ENCODE measurements at regions not wholly inside any gene's neighbourhood (a gene's known extent, or its start where the extent isn't known, plus 50 kb on each side); places are given as distances from the start of the nearest gene placed in this dataset.

- H4K20me1 ChIP-seq (ENCODE audit: control insufficient read depth, extremely low read depth, insufficient read depth, low read length) = no peaks in the 10 kb centered on the region
- H2AFZ ChIP-seq (ENCODE audit: control insufficient read depth, low read length) = no peak overlapping the region
- no peaks in the 10 kb centered on the region for H3K4me1 ChIP-seq (ENCODE audit: control insufficient read depth, extremely low read depth, insufficient read depth, low read length)
- no peak overlapping the region for H3K9ac ChIP-seq (ENCODE audit: control insufficient read depth, extremely low read depth, insufficient read depth, low read length)
- H3K9me3 ChIP-seq (ENCODE audit: control insufficient read depth, low read depth, low read length) = no peaks in the 10 kb centered on the region
- H3K27ac ChIP-seq (ENCODE audit: control insufficient read depth, insufficient read depth, low read length) = no peak overlapping the region
- no peaks in the 10 kb centered on the region for H3K27me3 ChIP-seq (ENCODE audit: control insufficient read depth, extremely low read depth, insufficient read depth, low read length)
- TF ChIP-seq, protein P1, sequence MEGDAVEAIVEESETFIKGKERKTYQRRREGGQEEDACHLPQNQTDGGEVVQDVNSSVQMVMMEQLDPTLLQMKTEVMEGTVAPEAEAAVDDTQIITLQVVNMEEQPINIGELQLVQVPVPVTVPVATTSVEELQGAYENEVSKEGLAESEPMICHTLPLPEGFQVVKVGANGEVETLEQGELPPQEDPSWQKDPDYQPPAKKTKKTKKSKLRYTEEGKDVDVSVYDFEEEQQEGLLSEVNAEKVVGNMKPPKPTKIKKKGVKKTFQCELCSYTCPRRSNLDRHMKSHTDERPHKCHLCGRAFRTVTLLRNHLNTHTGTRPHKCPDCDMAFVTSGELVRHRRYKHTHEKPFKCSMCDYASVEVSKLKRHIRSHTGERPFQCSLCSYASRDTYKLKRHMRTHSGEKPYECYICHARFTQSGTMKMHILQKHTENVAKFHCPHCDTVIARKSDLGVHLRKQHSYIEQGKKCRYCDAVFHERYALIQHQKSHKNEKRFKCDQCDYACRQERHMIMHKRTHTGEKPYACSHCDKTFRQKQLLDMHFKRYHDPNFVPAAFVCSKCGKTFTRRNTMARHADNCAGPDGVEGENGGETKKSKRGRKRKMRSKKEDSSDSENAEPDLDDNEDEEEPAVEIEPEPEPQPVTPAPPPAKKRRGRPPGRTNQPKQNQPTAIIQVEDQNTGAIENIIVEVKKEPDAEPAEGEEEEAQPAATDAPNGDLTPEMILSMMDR (optimal IDR thresholded peaks at IDR 0.05 in 1 of 3, IDR thresholded peaks at IDR 0.05 in 1 of 3, conservative IDR thresholded peaks at IDR 0.05 in 1 of 3; ENCODE audit: extremely low read depth in 1 of 3, insufficient read depth in 2 of 3, low read length in 3 of 3) = no peak
- no peak for TF ChIP-seq EZH2 (IDR thresholded peaks at IDR 0.05; ENCODE audit: low read length)
- H3K79me2 ChIP-seq (ENCODE audit: control insufficient read depth, insufficient read depth, low read length) = no peaks in the 10 kb centered on the region
- dilution Hi-C loops (cut with MboI; ENCODE audit: extremely low pct_ligation_motif_present, low sequenced_read_pairs) = no loop called here
- DNase-seq (ENCODE audit: low read depth, low spot score) (no peak), FAIRE-seq (no peak)
- no peak overlapping the region for H3K4me2 ChIP-seq (ENCODE audit: control insufficient read depth, extremely low read depth, insufficient read depth, low read depth, low read length)
- no peaks in the 10 kb centered on the region for H3K36me3 ChIP-seq (ENCODE audit: control insufficient read depth in 2 of 2, extremely low read depth in 1 of 2, insufficient read depth in 2 of 2, low read length in 2 of 2)
- no peaks in the 10 kb centered on the region for H3K9me1 ChIP-seq (ENCODE audit: control insufficient read depth, extremely low read depth, insufficient read depth, low read length)
- H3K4me3 ChIP-seq (ENCODE audit: control insufficient read depth in 2 of 3, extremely low read depth in 1 of 3, insufficient read depth in 2 of 3, low read depth in 1 of 3, low read length in 3 of 3) = no peak overlapping the region
Observed at GRCh38 chrX:124606724-124607123, 260.4 kb downstream of the SH2D1A start.

DNA sequence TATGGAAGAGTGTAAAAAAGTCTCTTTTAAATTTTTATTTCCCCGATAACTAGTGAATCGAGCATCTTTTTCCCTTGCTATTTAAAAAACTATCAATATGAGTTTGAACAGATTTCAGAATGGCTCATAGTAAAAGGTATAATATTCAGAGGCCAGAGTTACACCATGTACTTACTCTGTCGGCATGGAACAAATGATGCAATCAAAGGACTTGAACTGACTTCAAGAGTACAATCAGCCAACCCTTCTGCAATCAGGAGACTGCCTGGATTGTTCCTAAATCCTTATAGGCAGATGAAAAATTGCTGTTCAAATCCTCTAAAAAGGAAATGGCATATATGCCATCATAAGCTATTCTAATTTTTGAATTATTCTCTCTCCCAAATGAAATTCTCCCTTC is 273.3 kb downstream of the SH2D1A start:
- Histone ChIP-seq H3K4me3 (ENCODE audit: control insufficient read depth in 2 of 3, extremely low read depth in 1 of 3, insufficient read depth in 2 of 3, low read depth in 1 of 3, low read length in 3 of 3) (no peak overlapping the region), H3K79me2 (ENCODE audit: control insufficient read depth, insufficient read depth, low read length) (no peaks in the 10 kb centered on the region), H4K20me1 (ENCODE audit: control insufficient read depth, extremely low read depth, insufficient read depth, low read length) (no peaks in the 10 kb centered on the region), H2AFZ (ENCODE audit: control insufficient read depth, low read length) (no peak overlapping the region), H3K9me1 (ENCODE audit: control insufficient read depth, extremely low read depth, insufficient read depth, low read length) (no peaks in the 10 kb centered on the region), H3K27me3 (ENCODE audit: control insufficient read depth, extremely low read depth, insufficient read depth, low read length) (no peaks in the 10 kb centered on the region), H3K9me3 (ENCODE audit: control insufficient read depth, low read depth, low read length) (no peaks in the 10 kb centered on the region), H3K36me3 (ENCODE audit: control insufficient read depth in 2 of 2, extremely low read depth in 1 of 2, insufficient read depth in 2 of 2, low read length in 2 of 2) (no peaks in the 10 kb centered on the region), H3K4me1 (ENCODE audit: control insufficient read depth, extremely low read depth, insufficient read depth, low read length) (no peaks in the 10 kb centered on the region), H3K27ac (ENCODE audit: control insufficient read depth, insufficient read depth, low read length) (no peak overlapping the region), H3K4me2 (ENCODE audit: control insufficient read depth, extremely low read depth, insufficient read depth, low read depth, low read length) (no peak overlapping the region), H3K9ac (ENCODE audit: control insufficient read depth, extremely low read depth, insufficient read depth, low read length) (no peak overlapping the region)
- DNase-seq (ENCODE audit: low read depth, low spot score) = no peak
- dilution Hi-C loops (cut with MboI; ENCODE audit: extremely low pct_ligation_motif_present, low sequenced_read_pairs) = no loop called here
- no peak for FAIRE-seq
- no peak for TF ChIP-seq EZH2 (IDR thresholded peaks at IDR 0.05; ENCODE audit: low read length)
- TF ChIP-seq, protein P1 (optimal IDR thresholded peaks at IDR 0.05 in 1 of 3, IDR thresholded peaks at IDR 0.05 in 1 of 3, conservative IDR thresholded peaks at IDR 0.05 in 1 of 3; ENCODE audit: extremely low read depth in 1 of 3, insufficient read depth in 2 of 3, low read length in 3 of 3) = no peak
